NB4 (cell line): ENCODE measurements at regions not wholly inside any gene's neighbourhood (a gene's known extent, or its start where the extent isn't known, plus 50 kb on each side); places are given as distances from the start of the nearest gene placed in this dataset.

Source experiments
- CTCF ChIP-seq: IDR thresholded peaks from one replicate; pipeline ENCODE4 v1.5.1; 2012; ENCODE audit warnings: low read depth, low read length
- MAX ChIP-seq: IDR thresholded peaks from 2 replicates; pipeline ENCODE4 v1.6.1; 2011; ENCODE audit warnings: low read depth, low read length
- POLR2A ChIP-seq: IDR thresholded peaks from 2 replicates; pipeline ENCODE4 v1.6.1; 2011; ENCODE audit warnings: mild to moderate bottlenecking; ENCODE audit not compliant: insufficient read length; ENCODE audit errors: extremely low read depth

- TF ChIP-seq CTCF: no peak
- TF ChIP-seq POLR2A: no peak
- no peak for TF ChIP-seq MAX
These were observed 114.1 kb downstream of the VPREB1 start for GRCh38 chr22:22358686-22359085.
